DMS79 treated with DMSO at 0.1 percent for 48 hours (cell line): ENCODE measurements at regions not wholly inside any gene's neighbourhood (a gene's known extent, or its start where the extent isn't known, plus 50 kb on each side); places are given as distances from the start of the nearest gene placed in this dataset.
"Not testable (repeated sequence)": the region's sequence is repeated elsewhere in the genome, so short reads cannot be mapped to it uniquely, and the experiment has no call there.

Experiments used
- DNase-seq: peaks from one replicate; lab custom pipeline; 2025; lab: John Stamatoyannopoulos, UW

DNA sequence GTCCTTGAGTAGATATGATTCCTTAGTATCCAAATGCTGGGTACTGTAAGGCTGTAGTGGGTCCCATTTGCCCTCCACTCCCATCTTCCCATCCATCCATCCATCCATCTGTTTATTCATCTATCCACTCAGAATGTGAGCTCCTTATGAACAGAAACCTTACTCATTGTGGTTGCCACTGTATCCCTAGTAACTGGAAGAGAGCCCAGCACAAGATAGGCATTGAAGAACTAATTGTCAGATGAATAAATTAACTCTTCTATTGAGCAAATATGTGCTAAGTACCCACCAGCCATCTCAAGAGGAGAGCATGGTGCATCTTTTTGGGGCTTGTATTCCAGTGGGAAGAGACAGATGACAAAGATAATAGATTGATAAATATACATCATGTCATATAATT, 86.4 kb upstream of the SEZ6L start:
- peak; percentile 4 for DNase-seq

DNA sequence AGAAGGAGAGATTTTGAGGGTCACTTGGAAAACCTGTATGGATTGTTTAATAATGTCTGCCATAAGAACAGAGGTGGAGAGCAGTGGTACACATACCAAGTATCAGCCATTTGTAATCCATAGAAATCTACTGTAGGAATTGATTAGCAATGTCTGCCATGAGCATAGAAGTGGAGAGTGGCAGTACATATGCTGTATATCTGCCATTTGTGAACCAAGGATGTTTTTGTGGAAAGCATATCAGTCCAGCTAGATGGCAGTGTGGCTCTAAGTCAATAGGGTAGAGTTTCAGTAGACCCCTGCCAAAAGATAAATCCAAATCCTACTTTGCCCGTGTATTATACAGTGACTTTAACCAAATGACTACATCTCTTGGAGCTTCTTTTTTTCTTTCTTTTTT, 82.9 kb upstream of the SEZ6L start:
- DNase-seq: no peak

DNA sequence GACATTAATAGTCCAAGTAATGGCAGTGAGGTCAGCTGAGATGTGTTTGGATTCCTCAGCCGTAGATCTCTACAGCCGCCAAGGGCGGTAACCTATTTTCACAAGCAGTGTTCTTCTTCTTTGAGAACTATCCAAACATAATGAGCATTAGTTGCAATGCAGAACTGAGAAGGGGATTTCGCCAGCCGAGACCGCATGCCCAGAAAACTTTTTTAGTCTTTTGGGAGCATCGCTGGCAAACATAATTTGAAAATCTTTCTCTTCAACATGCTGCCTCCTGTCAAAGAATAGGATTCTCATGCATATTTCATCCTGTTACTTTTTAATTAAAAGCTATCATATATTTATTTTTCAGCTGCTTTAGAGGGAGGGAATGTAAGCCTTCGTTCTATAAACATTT, 81.4 kb upstream of the SEZ6L start:
- DNase-seq: no peak

DNA sequence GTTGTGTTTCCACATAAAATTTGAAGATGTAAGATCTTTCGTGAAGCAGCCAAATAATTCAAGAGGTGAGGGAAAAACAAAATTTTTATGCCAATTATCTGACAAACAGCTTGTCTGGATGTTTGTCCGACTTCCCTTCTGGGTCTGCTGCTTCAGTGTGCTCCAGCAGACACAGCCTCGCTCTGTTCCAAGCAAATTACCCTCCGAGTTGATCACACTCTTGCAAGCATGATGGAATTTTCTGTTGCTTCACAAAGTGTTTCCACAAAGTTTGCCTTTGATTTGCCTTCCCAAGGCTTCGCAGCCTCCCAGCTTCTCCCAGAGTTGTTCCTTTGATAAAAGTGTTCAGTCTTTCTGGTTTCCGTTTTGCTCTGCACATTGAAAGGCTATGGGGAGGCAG, 78.4 kb upstream of the SEZ6L start:
- no peak for DNase-seq

- not testable (repeated sequence) for DNase-seq
These were observed 74.8 kb upstream of the SEZ6L start for GRCh38 chr22:26094497-26094896.

DNA sequence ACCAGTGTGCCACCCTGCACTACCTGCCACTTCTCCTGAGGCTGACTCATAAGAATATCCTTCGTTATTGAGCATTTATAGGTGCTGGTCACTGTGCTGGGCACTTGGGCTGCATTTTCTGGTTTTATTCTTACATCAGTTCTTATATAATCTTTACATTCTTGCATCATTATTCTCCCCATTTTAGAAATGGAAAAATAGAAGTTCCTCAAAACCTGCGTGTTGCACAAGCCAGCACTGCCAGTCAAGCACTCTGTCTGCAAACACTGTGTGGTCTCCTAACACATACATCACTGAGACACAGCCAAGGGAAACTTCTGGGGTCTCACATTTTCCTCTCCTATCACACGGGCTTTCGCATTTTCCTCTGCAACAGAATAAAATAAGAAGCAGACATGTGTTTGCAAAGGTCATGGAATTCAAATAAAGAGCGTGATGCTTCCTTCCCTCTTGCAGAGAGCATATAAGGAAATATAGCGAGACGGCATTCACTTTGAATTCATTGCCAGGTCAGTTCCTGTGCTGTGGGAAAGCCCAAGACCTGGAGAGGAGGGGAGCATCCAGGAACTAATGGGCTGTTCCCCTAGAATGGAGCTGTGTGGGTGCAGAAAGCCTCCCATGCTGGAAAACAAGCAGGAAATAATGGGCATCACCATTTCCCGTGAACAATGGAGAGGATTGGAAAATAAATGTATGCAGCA, 73.9 kb upstream of the SEZ6L start:
- no peak for DNase-seq

- no peak for DNase-seq
These were observed 71.9 kb upstream of the SEZ6L start for GRCh38 chr22:26097411-26097810.

DNA sequence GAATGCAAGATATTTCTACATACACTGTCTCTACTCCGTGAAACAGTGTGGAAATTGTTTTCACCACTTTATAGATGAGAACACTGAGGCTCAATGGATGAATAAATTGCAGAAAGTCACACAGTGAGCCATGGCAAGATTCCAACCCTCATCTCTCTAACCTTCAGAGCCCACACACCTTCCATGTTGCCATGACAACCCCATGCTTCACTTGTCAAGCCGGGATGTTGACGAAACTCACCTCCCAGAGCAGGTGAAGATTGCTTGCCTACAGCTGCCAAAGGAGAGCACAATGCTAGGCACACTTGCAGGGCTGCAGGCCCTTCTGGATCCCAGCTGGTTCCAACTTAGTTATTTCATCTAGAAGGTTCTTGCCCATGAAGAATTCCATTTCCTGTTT, 71.4 kb upstream of the SEZ6L start:
- peak; percentile 23 for DNase-seq

DNA sequence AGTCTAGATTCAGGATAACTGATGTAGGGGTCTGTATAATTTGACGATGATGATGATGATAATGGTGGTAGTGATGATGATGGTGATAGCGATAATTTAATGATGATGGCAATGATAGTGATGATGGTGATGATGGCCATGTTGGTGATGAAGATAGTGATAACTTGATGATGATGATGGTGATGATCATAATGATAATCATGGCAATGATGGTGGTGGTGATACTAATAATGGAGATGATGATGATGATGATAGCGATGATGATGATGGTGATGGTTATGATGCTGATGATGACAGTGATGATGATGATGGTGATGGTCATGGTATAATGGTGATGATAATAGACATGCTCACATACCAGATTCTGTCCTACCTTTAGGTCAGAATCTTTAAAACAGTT, 66.2 kb upstream of the SEZ6L start:
- no peak for DNase-seq

DNA sequence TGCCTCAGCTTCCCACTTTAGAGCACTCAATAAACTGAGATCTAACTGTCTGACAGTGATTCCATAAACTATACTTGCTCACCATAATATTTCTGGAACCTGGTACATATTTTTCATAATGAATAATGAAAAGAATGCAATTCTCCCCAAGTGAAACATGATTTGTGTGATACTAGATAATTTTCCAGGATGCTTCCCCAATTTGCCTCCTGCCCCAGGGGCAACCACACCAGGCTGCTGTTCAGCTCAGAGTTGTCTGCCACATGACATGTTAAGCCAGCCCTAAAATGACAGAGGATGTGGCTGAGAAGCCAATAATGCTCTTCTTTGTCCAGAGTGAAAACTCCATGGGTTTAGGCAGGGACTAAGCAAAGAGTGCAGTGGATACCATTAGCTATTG, 62.9 kb upstream of the SEZ6L start:
- DNase-seq: no peak

GRCh38 chr22:26109686-26110315, 59.5 kb upstream of the SEZ6L start:
- DNase-seq: no peak

- no peak for DNase-seq
These were observed 54.4 kb upstream of the SEZ6L start for GRCh38 chr22:26114826-26115225.

GRCh38 chr22:26115266-26115665, 54.0 kb upstream of the SEZ6L start:
- no peak for DNase-seq
